Cardiac muscle cell (in vitro differentiated cells and primary cell): ENCODE measurements at regions not wholly inside any gene's neighbourhood (a gene's known extent, or its start where the extent isn't known, plus 50 kb on each side); places are given as distances from the start of the nearest gene placed in this dataset.
"Not testable (repeated sequence)": the region's sequence is repeated elsewhere in the genome, so short reads cannot be mapped to it uniquely, and the experiment has no call there.

Experiments
- DNase-seq, 2 donors: peaks; one replicate each; pipeline versions ENCODE4 v3.0.0 to v3.0.0-alpha.2; 2010 to 2017; ENCODE audit warnings: low read depth in 1 of 2, low spot score in 1 of 2
- H3K27ac ChIP-seq: fragments of 200-600 bp; sonication (generic); 2 replicates; pipeline ENCODE4 v1.5.1; 2016
- H3K27me3 ChIP-seq: fragments of 200-600 bp; sonication (generic); 2 replicates; pipeline ENCODE4 v1.6.0; 2016; ENCODE audit warnings: control low read depth
- H3K36me3 ChIP-seq: fragments of 200-600 bp; sonication (generic); 2 replicates; pipeline ENCODE4 v1.5.1; 2016; ENCODE audit warnings: control low read depth
- H3K4me1 ChIP-seq: fragments of 200-600 bp; sonication (generic); 2 replicates; pipeline ENCODE4 v1.8.1; 2017; ENCODE audit warnings: low read depth, mild to moderate bottlenecking, mixed run types
- H3K4me3 ChIP-seq: fragments of 200-600 bp; sonication (generic); 2 replicates; pipeline ENCODE4 v1.5.1; 2016; ENCODE audit warnings: mild to moderate bottlenecking
- H3K9me3 ChIP-seq: fragments of 200-600 bp; sonication (generic); 2 replicates; pipeline ENCODE4 v1.5.1; 2017; ENCODE audit warnings: low read depth, mild to moderate bottlenecking, control low read depth
- CTCF ChIP-seq: IDR thresholded peaks from 2 replicates; pipeline ENCODE4 v1.5.1; 2012; ENCODE audit warnings: low read depth, mild to moderate bottlenecking, low read length

- peak in 1 of 2 donors; percentile 41 for DNase-seq
- Histone ChIP-seq H3K27me3 (no peaks in the 10 kb centered on the region), H3K9me3 (no peaks in the 10 kb centered on the region), H3K4me1 (peaks cover 8% of the 10 kb centered on the region), H3K4me3 (no peak overlapping the region), H3K27ac (no peak overlapping the region), H3K36me3 (no peaks in the 10 kb centered on the region)
- TF ChIP-seq CTCF: no peak
Observed at GRCh38 chr4:20074450-20074849, 177.3 kb upstream of the SLIT2 start.

GRCh38 chr4:20065952-20066351 is 185.8 kb upstream of the SLIT2 start:
- Histone ChIP-seq H3K9me3 (no peaks in the 10 kb centered on the region), H3K27ac (no peak overlapping the region), H3K4me1 (peaks cover 18% of the 10 kb centered on the region), H3K27me3 (no peaks in the 10 kb centered on the region), H3K36me3 (no peaks in the 10 kb centered on the region), H3K4me3 (no peak overlapping the region)
- TF ChIP-seq CTCF: no peak
- DNase-seq: no peak

GRCh38 chr4:20062857-20063256 is 188.8 kb upstream of the SLIT2 start:
- not testable (repeated sequence) for H3K4me3 ChIP-seq, H3K27me3 ChIP-seq, DNase-seq, H3K27ac ChIP-seq, H3K9me3 ChIP-seq, H3K36me3 ChIP-seq
- peaks cover 17% of the 10 kb centered on the region for H3K4me1 ChIP-seq

GRCh38 chr4:20062054-20062453 is 189.7 kb upstream of the SLIT2 start:
- peak; percentile 13 to 35 for DNase-seq
- no peaks in the 10 kb centered on the region for H3K9me3 ChIP-seq
- peak overlapping the region; percentile 25 for H3K27ac ChIP-seq
- H3K4me3 ChIP-seq: no peak overlapping the region
- H3K27me3 ChIP-seq: no peaks in the 10 kb centered on the region
- H3K4me1 ChIP-seq: peaks cover 13% of the 10 kb centered on the region
- no peaks in the 10 kb centered on the region for H3K36me3 ChIP-seq
- TF ChIP-seq CTCF: no peak

GRCh38 chr4:20050768-20051167 is 200.9 kb upstream of the SLIT2 start:
- H3K27me3 ChIP-seq: no peaks in the 10 kb centered on the region
- no peak for TF ChIP-seq CTCF
- DNase-seq: no peak
- H3K4me3 ChIP-seq: no peak overlapping the region
- H3K36me3 ChIP-seq: no peaks in the 10 kb centered on the region
- no peaks in the 10 kb centered on the region for H3K9me3 ChIP-seq
- H3K4me1 ChIP-seq: no peaks in the 10 kb centered on the region
- no peak overlapping the region for H3K27ac ChIP-seq

GRCh38 chr4:20049889-20050288 is 201.8 kb upstream of the SLIT2 start:
- DNase-seq: no peak
- no peak for TF ChIP-seq CTCF
- Histone ChIP-seq H3K27ac (no peak overlapping the region), H3K4me1 (no peaks in the 10 kb centered on the region), H3K27me3 (no peaks in the 10 kb centered on the region), H3K4me3 (no peak overlapping the region), H3K36me3 (no peaks in the 10 kb centered on the region), H3K9me3 (no peaks in the 10 kb centered on the region)
